ENCODE measurements at regions not wholly inside any gene's neighbourhood (a gene's known extent, or its start where the extent isn't known, plus 50 kb on each side); places are given as distances from the start of the nearest gene placed in this dataset.

GRCh38 chr6:153872946-153873345 is 166.1 kb upstream of the OPRM1 start:
- no peak for DNase-seq

DNA sequence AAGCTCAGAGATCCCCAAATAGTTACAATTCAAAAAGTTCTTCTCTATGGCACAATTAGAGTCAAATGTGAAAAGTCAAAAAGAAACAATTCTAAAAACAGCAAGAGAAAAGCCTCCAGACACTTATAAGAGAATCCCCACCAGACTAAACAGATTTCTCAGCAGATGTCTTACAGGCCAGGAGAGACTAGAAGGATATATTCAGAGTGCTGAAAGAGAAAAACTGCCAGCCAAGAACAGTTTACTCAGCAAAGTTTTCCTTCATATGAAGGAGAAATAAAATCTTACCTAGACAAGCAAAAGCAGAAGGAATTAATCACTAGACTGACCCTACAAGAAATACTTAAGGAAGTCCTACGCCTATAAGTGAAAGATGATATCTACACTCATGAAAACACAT is 176.1 kb upstream of the OPRM1 start:
- DNase-seq, result no peak

- DNase-seq, result no peak
These were observed 176.9 kb upstream of the OPRM1 start for GRCh38 chr6:153862139-153862538.

DNA sequence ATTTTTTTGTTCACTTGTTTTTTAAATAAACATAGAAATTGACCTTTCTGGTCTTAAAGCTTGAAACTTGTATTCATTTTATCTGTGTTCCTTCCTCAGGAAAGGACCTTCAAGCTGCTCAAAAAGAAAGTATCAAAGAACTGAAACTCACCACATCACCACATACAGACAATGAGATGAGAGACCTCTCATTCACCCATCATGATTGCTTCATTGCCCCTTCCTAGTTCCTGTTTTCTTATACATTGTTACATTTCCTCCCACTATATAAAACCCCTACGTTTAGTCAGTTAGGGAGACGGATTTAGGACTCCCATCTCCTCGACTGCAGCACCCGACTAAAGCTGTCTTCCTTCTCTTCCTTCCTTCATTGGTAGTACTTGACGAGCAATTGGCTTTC is 180.5 kb upstream of the OPRM1 start:
- no peak for DNase-seq

GRCh38 chr6:153856929-153857376 is 182.1 kb upstream of the OPRM1 start:
- DNase-seq, result no peak

GRCh38 chr6:153852481-153852880 is 186.6 kb upstream of the OPRM1 start:
- DNase-seq, result no peak

DNA sequence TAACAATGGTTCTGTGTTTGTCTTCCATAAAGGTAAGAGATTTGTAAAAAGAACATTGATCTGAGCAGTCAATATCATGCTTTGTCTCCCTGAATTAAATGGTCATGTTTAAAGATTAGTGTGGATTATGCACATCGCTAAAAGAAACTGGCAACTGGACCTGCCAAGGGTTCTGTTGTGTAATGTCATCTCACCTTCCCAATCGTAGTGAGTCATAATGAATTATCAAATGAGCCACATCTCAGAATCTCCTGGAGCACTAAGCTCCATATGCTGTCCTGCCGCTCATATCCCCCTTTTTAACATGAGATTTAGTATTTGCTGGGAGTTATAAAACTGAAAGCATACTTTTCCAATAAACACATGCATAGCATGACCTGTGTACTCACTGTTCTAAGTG is 187.0 kb upstream of the OPRM1 start:
- no peak for DNase-seq

DNA sequence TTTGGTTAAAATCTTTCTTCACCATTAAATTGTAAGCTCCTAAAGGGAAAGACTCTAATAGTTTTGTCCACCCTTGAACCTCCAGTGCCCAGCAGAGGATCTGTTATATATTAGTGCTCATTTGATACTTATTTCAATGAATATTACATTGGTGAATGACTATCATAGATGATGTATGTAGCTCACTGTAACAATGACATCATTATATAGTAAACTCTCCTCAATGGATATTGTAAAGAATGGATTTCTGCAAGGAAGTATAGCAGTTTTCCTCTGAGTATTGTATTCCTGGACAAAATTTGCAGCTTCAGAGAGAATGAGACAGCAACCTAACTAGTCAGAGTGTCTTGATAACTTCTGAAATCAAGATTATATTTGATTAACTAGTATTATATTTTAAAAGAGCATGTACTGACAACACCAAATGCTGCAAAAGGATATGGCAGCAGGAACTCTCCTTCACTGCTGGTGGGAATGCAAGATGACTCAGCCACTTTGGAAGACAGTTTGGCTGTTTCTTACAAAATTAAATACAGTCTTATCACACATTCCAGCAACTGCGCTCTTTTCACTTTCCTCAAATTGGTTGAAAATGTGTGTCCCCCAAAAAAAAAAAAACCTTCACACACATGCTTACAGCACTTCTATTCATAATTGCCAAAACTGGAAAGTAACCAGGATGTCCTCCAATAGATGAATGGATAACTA is 189.8 kb upstream of the OPRM1 start:
- DNase-seq, result no peak

DNA sequence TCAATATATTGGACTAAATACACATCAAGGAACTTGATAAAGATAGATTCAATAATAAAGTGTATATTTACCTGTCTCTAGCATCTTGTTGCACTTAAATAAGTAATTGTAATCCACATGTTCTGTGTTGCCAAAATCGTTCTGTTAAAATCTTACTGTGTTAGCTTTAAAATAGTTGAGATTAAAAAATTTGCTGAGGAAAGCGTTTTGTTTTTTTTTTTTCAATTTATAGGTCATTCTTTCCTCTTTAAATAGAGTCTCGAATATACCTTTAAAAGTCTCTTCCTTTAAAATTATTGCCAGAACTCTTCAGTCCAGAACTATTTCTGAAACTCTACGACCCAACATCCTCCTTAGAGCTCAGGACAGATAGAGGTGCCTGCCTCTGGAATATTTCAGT is 195.6 kb upstream of the OPRM1 start:
- DNase-seq, result no peak

- no peak for DNase-seq
These were observed 196.5 kb upstream of the OPRM1 start for GRCh38 chr6:153842491-153842890.

DNA sequence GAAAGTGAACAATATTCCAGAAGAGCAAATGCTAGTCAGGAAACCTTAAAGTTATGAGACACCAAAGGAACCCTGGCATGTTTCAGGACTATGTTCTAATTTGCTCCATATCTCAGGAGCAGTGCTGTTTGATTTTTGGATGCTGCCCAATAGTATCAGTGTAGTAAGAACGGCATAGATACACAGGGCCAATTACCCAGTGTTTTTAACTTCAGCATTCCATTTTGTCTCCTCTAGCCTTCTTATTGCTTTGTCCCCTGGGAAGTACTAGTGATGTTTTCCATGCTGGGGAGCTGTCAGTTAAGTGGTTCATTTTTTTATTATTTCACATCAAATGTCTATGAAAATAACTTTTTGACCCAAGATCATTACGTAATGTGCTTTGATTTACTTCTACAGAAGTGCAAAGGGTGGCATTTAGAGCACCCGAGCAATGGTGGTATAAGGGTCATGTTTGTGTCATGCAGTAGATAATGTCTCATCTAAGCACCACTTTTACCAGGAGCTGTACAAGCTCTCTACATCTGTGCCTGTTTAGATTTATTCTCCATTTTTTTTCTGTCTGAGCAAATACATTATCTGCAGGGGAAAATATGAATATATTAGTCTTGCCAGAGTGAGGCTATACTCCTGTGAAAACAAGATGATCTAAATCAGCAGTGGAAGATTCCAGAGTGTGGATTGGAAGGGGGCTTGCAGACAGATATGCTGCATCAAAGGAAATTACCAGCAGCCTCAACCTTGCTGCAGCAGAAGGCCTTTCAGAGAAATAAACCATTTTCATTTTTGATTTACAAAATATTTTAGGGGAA is 198.8 kb upstream of the OPRM1 start:
- no peak for DNase-seq

GRCh38 chr6:153832543-153832942 is 206.5 kb upstream of the OPRM1 start:
- no peak for DNase-seq

DNA sequence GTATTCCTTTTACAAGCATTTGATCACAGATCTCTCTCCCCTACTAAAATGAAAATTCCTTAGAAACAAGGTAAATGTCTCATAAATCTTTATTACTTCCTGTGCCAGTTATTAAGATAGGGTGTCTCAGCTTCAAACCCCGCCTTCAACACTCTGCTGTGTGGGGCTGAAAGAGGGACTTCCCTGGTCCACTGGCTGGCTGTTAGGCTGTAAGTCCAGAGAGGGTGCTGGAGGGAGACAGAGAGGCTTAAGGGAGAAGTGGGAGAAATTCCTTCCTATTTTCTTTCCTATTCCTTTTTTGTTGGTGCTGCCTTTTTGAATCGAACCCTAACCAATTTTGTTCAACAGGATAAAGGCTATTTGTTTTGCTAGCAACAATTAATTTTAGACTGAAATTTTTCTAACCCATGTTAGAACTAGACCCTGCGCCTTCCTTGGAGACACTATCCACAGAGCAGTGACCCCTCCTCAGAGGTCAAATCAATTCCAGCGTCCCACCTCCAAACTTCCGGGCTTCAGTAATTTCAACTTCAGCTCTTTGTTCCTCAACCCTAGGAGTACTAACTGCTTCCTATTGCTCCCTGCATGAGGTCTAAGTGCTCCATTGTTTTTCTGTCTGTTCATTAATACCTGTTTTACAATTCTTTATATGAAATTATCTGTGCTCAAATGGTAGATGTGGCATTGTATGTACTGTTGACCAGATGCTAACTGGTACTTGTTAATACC is 207.5 kb upstream of the OPRM1 start:
- no peak for DNase-seq

- DNase-seq, result no peak
These were observed 221.9 kb upstream of the OPRM1 start for GRCh38 chr6:153817173-153817572.

DNA sequence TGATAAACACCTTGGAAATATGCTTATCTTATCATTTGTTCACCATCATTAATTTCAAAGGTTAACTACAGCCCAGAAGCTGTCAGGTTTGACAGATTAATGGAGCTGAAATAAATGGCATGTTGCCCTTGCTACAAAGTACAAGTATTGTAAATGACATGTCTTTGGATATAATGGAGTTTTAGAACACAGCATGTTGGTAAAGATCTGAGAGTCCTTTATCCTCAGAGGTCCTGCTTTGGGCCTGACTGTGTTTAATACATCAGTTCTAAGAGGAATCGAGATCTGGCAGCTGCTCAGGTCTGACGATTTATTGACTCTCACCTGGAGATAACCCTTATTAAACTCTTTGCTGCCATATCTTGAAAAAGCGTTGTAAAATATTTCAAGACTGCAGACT is 222.7 kb upstream of the OPRM1 start:
- no peak for DNase-seq

DNA sequence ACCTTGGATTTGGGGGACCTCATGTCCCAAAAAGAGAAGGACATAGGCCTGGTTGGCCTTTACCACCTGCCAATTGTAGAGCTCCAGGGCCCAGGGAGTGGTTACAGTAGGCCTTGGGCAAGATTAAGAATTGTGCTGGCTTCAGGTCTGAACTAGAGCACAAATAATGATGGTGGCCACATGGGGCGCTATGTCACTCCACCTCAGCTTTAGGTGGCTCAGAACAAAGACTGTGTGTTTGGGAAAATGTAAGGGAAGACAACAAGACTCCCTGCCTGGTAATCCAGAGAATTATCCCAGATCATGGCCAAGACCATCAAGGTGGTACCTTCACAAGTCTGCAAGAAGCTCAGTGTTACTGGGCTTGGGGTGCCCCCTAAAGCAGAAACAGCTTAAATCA is 224.9 kb upstream of the OPRM1 start:
- no peak for DNase-seq

- no peak for DNase-seq
These were observed 234.2 kb upstream of the OPRM1 start for GRCh38 chr6:153804755-153805330.

DNA sequence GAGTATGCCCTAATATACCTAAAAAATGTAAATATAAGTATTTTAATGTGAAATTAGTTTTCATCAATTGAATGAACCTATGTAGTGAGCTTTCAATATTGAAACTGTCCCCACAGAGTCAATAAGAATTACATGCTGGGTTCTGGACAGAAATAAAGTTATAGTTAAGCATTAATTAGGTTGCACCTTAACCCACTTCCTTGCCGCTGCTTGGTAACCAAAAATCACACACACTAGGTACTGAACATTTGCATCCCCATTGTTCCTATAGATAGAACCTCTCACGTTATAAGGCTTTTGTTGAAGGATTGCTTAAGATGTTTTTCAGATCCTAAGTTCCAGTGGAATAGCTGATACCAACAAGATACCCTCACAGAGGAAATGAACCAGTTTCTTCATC is 237.1 kb upstream of the OPRM1 start:
- DNase-seq, result no peak

DNA sequence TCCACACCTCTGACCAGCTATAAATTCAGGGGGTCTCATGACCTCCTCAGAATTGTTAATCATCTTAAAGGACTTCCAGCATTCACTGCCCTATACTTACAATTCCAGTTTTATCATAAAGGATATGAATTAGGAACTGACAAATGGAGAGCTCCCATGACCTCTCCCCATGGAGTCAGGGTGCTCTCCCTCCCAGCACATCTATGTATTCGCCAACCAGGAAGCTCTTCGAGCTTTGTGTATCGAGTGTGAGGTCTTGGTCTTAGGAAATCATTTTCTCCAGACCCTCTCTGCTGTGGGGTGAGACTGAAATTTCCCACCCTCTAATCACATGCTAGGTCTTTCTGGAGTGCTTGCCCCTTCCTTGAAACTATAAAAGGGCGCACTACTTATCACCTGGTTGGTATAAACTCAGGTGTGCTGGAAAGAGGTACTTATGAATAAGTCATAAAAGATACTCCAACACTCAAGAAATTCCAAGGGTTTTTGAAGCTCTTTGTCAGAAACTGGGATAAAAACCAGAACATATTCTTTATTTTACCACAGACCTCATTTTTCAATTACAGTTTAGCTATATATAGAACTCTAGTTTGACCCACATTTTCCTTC is 238.4 kb upstream of the OPRM1 start:
- DNase-seq, result no peak

DNA sequence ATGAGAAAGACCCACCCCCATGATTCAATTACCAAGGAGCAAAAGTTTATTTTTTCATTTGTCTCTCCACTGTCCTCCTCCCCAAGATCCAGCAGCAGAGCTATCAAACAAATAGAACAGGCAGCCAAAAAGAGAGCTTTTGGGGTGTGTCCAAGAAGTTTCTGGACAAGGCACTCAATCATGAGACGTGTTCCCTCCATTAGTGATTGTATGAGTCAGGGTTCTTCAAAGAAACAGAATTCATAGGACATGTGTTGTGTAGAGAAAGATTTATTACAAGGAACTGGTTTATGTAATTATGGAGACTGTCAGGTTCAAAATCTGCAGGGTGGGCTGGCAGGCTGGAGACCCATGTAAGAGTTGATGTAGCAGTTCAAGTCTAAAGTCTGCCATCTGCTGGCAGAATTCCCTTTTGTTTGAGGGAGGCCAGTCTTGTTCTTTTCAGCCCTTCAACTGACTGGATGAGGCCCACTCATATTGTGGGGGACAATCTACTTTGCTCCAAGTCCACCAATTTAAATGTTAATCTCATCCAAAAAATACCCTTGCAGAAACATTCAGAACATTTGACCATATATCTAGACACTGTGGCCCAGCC is 248.1 kb upstream of the OPRM1 start:
- DNase-seq, result no peak

DNA sequence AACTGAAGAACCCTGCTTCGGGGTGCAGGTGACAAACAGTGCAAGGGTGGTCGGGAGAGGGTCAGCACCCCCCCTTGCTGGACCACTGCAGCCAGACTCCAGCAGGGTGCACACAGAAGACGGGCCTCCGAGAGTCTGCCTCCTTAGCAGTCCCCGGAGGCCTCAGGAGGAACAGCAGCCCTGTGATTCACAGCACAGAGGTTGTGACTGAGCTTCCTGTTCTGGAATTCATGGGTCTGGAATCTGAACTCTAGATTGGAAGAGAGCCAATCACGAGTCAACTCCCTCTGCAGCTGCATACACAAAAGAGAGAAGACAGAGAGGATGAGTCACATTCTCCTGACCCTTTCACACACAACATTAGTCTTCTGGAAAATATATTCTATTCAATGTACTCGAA is 249.0 kb upstream of the OPRM1 start:
- no peak for DNase-seq

GRCh38 chr6:153787341-153787606 is 251.8 kb upstream of the OPRM1 start:
- DNase-seq, result no peak

DNA sequence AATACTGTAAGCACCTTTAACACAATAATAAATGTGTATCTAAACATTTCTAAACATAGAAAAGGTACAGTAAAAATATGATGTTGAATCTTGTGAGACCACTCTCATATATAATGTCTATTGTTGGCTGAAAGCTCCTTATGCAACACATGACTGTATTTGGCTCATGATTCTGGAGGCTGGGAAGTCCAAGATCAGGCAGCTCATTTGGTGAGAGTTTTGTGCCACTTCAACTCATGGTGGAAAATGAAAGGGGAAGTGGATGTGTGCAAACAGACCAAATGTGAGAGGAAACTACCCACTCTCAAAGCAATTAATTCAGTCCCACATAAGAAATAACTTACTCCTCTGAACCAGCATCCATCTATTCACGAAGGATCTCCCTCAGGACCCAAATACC is 257.7 kb upstream of the OPRM1 start:
- DNase-seq, result no peak
